ENCODE measurements at regions not wholly inside any gene's neighbourhood (a gene's known extent, or its start where the extent isn't known, plus 50 kb on each side); places are given as distances from the start of the nearest gene placed in this dataset.

DNA sequence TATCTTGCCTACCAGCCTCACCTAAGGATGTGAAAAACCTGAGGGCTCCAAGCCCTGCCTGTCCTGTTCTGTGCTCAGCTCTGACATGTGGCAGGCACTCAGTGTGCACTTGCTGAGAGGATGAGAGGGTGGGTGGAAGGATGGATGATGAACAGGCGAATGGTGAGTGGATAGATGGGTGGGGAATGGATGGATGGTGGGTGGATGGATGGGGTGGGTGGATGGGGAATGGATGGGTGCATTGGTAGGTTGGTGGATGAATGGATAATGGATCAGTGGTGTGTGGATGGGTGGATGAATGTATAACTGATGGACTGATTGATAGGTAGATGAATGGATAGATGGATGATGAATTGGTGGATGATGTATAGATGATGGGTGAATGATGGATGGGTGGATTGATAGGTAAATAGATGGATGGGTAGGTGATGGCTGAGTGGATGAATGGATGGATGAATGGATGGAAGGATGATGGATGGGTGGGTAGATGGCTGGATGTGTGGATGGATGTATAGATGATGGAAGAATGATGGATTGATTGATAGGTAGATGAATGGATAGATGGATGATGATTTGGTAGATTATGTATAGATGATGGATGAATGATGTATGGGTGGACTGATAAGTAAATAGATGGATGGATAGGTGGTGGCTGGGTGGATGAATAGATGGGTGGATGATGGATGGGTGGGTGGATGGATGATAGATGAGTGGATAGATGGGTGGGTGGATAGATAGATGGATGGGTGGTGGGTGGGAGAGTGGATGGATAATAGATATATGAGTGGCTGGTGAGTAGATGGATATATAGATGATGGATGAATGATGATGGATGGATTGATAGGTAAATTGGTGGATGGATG is 69.3 kb upstream of the NKX1-1 start:
- Mint-ChIP-seq H3K27me3 (peaks cover 9% of the 10 kb centered on the region), H3K9me3 (peaks cover 7% of the 10 kb centered on the region), H3K4me1 (ENCODE audit: low read depth) (no peaks in the 10 kb centered on the region), H3K4me3 (no peak overlapping the region), H3K36me3 (ENCODE audit: low read depth) (no peaks in the 10 kb centered on the region), H3K27ac (no peak overlapping the region)
- intact Hi-C loops (cut with micrococcal nuclease): no loop called here
- CTCF ChIA-PET: no interaction called here
- ATAC-seq (no peak), DNase-seq (no peak)
- POLR2A ChIA-PET: no interaction called here
- TF ChIP-seq CTCF (IDR thresholded peaks at IDR 0.05): no peak

- ChIA-PET CTCF (no interaction called here), POLR2A (no interaction called here)
- TF ChIP-seq CTCF (IDR thresholded peaks at IDR 0.05): no peak
- H3K4me1 Mint-ChIP-seq (ENCODE audit: low read depth): no peaks in the 10 kb centered on the region
- H3K36me3 Mint-ChIP-seq (ENCODE audit: low read depth): no peaks in the 10 kb centered on the region
- intact Hi-C loops (cut with micrococcal nuclease): no loop called here
- no peak overlapping the region for H3K4me3 Mint-ChIP-seq
- no peaks in the 10 kb centered on the region for H3K9me3 Mint-ChIP-seq
- no peak for DNase-seq
- ATAC-seq: no peak
- no peak overlapping the region for H3K27ac Mint-ChIP-seq
- peaks cover 9% of the 10 kb centered on the region for H3K27me3 Mint-ChIP-seq
These were observed 68.2 kb upstream of the NKX1-1 start for GRCh38 chr4:1474126-1475090.

GRCh38 chr4:1473718-1474117 is 67.5 kb upstream of the NKX1-1 start:
- intact Hi-C loops (cut with micrococcal nuclease): no loop called here
- Mint-ChIP-seq H3K27ac (no peak overlapping the region), H3K9me3 (no peaks in the 10 kb centered on the region), H3K36me3 (ENCODE audit: low read depth) (no peaks in the 10 kb centered on the region), H3K27me3 (peaks cover 9% of the 10 kb centered on the region), H3K4me3 (no peak overlapping the region), H3K4me1 (ENCODE audit: low read depth) (no peaks in the 10 kb centered on the region)
- TF ChIP-seq CTCF (IDR thresholded peaks at IDR 0.05): no peak
- CTCF ChIA-PET: no interaction called here
- DNase-seq (no peak), ATAC-seq (no peak)
- POLR2A ChIA-PET: no interaction called here

DNA sequence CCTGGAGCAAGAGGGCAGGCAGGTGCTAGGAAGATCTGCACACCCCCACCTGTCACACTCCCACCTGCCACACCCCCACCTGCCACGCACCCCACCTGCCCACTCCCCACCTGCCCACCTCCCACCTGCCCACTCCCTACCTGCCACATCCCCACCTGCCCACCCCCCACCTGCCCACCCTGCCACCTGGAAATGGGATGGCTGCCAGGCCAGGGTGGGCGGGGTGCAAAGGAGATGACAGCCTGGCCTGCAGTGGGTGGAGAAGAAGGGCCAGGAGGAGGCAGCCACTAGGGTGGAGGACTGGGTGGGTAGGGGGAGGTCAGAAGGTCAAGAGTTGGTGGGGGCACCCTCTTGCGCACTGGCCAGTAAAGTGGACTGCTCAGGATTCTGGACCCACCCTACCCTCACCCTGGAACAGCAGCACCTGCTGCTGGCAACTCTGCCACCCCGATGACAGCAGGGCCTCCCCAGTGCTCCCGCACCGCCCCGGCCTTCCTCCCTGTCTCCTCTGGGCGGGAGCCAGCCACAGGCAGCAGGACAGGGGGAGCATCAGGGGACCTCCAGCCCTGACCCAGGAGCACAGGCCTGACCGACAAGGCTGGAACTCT is 66.8 kb upstream of the NKX1-1 start:
- H3K9me3 Mint-ChIP-seq: peaks cover 5% of the 10 kb centered on the region
- TF ChIP-seq CTCF (IDR thresholded peaks at IDR 0.05): no peak
- H3K4me3 Mint-ChIP-seq: no peak overlapping the region
- H3K27ac Mint-ChIP-seq: no peak overlapping the region
- intact Hi-C loops (cut with micrococcal nuclease): no loop called here
- peaks cover 9% of the 10 kb centered on the region for H3K27me3 Mint-ChIP-seq
- no peaks in the 10 kb centered on the region for H3K36me3 Mint-ChIP-seq (ENCODE audit: low read depth)
- ChIA-PET CTCF (no interaction called here), POLR2A (no interaction called here)
- DNase-seq (no peak), ATAC-seq (no peak)
- H3K4me1 Mint-ChIP-seq (ENCODE audit: low read depth): no peaks in the 10 kb centered on the region

All from activated CD8-positive, alpha-beta T cell treated with anti-CD3 and anti-CD28 coated beads for 36 hours (primary cell).